HFF-Myc (cell line): ENCODE measurements at regions not wholly inside any gene's neighbourhood (a gene's known extent, or its start where the extent isn't known, plus 50 kb on each side); places are given as distances from the start of the nearest gene placed in this dataset.

ENCODE experiments used
- DNase-seq: peaks from one replicate; pipeline ENCODE4 v3.0.0-alpha.2; 2011; ENCODE audit warnings: low read depth; ENCODE audit errors: extremely low read depth
- H3K4me3 ChIP-seq: replicated peaks from 2 replicates; pipeline ENCODE4 v1.5.1; 2011; ENCODE audit warnings: low read depth, mild to moderate bottlenecking, control low read depth, low read length
- TF ChIP-seq, protein P1 (sequence below): IDR thresholded peaks from 2 replicates; pipeline ENCODE4 v1.5.1; 2012; ENCODE audit warnings: mild to moderate bottlenecking, low read depth, low read length, control low read depth; ENCODE audit errors: missing control alignments

- H3K4me3 ChIP-seq: no peak overlapping the region
- DNase-seq: no peak
- TF ChIP-seq, protein P1, sequence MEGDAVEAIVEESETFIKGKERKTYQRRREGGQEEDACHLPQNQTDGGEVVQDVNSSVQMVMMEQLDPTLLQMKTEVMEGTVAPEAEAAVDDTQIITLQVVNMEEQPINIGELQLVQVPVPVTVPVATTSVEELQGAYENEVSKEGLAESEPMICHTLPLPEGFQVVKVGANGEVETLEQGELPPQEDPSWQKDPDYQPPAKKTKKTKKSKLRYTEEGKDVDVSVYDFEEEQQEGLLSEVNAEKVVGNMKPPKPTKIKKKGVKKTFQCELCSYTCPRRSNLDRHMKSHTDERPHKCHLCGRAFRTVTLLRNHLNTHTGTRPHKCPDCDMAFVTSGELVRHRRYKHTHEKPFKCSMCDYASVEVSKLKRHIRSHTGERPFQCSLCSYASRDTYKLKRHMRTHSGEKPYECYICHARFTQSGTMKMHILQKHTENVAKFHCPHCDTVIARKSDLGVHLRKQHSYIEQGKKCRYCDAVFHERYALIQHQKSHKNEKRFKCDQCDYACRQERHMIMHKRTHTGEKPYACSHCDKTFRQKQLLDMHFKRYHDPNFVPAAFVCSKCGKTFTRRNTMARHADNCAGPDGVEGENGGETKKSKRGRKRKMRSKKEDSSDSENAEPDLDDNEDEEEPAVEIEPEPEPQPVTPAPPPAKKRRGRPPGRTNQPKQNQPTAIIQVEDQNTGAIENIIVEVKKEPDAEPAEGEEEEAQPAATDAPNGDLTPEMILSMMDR: no peak
Observed at GRCh38 chr6:169161572-169162167, 92.0 kb downstream of the THBS2 start.

DNA sequence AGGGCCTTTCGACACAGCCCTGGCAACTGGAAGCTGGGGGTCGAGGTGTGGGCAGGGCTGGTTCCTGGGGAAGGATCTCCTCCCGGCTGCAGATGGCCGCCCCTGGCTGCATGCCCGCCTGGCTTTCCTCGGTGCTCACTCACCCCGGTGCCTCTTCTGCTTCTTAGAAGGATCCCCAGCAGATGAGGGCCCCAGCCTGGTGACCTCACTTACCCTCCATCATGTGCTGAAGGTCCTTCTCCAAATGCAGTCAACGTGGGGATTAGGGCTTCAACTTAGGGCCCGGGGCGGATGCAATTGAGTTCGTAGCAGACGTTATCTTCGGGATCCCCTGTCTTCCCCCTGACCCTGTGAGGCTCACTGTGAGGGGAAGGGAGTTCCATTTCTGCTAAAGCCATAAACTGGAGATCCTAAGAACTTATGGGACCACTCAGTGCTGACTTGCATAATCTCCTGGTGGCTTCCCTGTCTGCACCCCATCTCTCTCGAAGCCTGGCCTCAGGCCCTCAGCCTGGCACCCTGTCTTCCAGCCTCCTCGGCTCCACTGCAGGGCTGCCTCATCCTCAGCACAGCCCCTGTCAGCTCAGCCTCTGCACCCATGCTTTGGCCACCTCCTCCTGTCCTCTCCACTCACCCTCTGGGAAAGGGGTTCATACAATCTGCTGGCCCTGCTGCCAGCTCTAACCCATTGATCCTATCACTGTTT lies 92.6 kb downstream of the THBS2 start:
- no peak for DNase-seq
- H3K4me3 ChIP-seq: no peak overlapping the region
- TF ChIP-seq, protein P1: no peak

DNA sequence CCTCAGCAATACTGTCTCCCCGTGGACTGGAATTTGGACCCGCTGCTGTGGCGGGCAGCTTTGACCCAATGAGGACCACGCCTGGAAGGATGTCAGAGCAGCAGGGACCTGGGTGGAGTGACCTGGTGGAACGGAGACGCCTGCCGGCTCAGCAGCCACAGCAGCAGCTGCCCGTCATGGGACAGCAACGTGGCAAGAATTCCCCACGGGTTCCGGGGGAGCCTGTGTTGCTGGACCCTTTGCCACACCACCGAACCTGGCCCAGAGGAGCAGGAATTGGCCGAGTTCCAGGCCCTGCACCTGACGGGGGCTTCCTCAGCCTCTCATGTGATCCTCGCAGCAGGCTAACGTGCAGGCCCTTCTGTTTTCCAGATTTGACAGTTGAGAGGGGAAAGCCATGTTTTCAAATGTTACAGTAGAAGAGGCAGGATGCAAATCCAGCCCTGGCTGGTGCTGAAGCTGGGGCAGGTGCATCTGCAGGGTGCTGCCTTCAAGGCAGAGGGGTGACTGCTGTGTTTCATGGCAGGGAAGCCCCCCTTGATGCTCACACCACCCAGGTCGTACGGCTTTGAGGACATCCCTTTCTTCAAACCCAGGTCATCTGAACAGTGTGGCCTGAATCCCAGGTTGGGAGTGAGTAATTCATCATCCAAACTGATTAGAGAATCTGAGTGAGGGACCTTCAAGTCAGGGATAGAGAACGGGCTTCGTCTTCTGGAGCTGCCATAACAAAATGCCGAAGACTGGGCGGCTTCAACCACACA lies 93.4 kb downstream of the THBS2 start:
- TF ChIP-seq, protein P1: no peak
- DNase-seq: no peak
- no peak overlapping the region for H3K4me3 ChIP-seq

DNA sequence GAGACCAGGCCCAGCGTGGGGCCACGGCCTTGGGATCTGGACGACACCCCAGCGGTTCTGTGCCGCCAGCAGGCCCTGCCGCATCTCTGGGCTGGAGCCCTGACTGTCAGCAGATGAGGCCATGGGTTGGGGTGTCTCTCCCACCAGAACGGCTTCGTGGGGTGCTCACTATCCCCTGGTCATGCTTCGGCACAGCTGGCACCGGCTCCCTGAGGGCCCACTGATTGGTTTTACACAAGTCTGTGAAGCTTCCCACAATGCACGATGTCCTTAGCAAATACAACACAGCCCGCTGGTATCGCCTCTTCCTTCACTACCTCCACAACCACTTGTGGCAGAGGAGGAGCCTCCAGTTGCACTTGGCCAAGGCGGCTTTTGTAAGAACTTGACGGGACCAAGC lies 94.3 kb downstream of the THBS2 start:
- TF ChIP-seq, protein P1: no peak
- H3K4me3 ChIP-seq: no peak overlapping the region
- no peak for DNase-seq

- TF ChIP-seq, protein P1: no peak
Observed at GRCh38 chr6:169158691-169159090, 95.0 kb downstream of the THBS2 start.

GRCh38 chr6:169158174-169158573 lies 95.5 kb downstream of the THBS2 start:
- no peak for DNase-seq
- TF ChIP-seq, protein P1: no peak
- no peak overlapping the region for H3K4me3 ChIP-seq

More at GRCh38 chr6:169158691-169159090, 95.0 kb downstream of the THBS2 start:
- no peak overlapping the region for H3K4me3 ChIP-seq
- no peak for DNase-seq
